UCSD-AML1 (cell line): ENCODE measurements at regions not wholly inside any gene's neighbourhood (a gene's known extent, or its start where the extent isn't known, plus 50 kb on each side); places are given as distances from the start of the nearest gene placed in this dataset.

ENCODE experiments used
- DNase-seq: peaks from one replicate; lab custom pipeline; 2025; ENCODE audit not compliant: unreplicated experiment; lab: John Stamatoyannopoulos, UW

DNA sequence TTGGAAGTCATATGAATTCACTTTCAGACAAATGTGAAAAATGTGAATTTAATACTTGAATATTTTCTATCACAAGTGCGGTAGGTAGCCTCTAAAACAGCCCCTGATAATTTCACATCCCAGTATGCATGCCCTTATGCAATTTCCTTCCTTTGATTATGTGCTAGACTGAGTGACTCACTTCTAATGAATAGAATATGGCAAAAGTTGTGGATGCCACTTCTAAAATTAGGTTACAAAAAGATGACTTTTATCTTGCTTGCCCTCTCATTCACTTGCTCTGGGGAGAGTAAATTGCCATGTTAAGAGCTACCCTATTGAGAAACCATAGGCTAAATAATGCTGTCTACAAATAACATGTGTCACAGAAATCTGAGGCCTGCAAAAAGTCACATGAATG is 402.5 kb upstream of the PCDH9 start:
- no peak for DNase-seq

DNA sequence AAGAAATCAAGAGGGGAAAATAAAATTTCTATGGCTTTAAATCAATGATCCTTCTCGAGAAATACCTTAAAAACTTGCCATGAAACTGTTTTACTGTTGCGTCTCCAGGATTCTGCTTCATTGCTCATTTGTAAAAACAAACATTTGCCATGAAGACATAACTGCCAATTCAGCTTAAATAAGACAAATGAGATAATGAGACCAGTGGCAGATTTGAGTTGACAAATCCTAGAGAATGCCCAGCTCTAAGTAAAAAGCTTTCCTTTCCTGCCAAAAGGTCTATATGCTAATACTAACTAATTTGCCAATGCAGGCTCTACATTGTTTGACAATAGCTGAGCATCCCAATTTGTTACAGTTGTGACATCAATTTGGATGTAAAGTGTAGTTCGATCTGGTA is 400.5 kb upstream of the PCDH9 start:
- no peak for DNase-seq

DNA sequence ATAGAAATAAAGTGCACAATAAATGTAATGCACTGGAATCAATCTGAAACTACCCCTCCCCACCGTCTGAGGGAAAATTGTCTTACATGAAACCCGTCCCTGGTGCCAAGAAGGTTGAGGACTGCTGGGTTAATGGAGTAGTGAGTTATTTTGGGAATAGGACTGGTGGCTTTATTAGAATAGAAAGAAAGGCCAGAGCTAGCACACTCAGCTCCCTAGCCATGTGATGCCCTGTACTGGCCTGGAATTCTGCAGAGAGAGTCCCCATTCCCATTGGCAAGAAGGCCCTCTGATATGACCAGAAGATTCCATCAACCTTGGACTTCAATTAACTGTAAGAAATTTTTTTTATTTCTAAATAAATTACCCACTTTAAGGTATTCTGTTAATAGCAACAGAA is 393.5 kb upstream of the PCDH9 start:
- no peak for DNase-seq

DNA sequence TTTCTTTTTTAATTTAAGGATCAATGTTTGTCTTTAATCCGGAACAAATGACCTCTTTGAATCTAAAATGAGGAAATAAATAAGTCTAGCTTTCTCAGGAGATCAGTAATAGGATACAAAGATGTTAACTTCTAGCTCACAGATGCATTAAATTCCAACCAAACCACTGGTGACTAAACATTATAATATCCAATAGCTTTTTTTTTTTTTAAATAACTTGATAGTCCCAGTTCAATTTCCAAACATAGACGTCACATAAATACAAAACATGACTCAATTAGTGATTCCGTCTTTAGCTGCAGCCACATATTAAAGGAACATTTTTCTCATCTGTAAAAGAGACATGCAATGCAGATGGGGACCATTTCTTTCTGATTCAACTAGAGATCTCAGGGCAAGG is 390.5 kb upstream of the PCDH9 start:
- no peak for DNase-seq

DNA sequence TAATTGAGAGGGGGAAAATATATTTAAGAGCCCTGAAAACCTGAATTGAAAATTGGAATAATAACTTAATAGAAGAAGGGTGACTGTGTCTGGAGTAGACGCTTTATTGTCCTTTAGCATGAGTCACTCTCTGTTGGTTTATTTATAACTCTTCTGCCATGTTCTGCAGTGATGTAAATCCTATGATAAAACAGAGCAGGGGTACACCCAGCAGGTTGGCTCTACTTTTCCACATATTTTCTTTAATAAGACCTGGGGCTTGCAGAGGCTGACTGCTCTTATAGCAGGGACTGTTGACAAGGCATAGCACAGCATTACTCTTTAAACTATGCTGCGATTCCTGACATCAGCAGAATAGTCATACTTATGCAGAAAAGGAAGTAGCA is 389.9 kb upstream of the PCDH9 start:
- no peak for DNase-seq

DNA sequence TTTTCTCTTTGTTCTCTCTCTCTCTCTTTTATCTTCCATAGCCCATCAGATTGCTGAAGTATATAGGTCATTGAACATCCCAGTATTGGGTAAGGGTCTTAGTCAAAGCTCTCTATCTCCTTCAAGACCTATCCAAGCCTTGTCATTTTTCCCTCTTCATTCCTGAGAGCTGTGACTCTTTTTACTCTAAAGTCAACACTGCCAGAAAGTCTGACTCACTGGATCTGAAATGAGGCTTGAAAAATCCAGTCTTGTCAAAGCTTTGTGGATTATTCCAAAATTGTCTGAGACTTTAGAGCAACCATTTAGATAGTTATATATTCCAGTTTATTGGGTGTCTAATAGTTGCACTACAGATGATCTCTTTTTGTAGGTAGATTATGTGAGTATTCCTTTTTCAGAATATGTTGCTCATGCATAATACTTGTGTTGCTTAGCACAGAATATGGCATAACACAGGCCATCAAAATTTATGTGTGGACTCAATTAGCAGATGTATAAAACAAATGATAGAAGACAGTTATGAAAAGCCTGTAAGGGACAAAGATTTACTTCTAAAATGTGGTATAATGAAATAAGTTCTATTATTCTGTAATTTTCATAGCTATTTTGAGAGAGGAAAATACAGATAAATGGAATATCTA is 389.3 kb upstream of the PCDH9 start:
- DNase-seq: no peak

DNA sequence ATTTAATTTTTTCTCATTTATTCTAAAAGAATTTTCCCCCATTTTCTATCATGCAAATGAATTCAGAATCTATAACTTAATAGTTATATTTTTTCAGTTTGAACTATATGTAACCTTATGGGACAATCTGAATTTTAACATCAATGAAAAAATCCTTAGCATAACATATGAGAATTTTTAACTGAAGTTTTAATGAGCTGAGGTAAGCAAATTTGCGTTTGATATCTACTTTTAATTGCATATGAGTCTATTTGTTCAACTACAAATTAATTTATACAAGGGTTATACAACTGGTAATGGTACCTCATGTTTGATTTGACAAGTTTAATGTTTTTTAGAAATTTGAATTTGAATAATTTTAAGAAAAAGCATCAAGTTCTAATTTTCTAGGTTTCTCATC is 384.4 kb upstream of the PCDH9 start:
- DNase-seq: no peak

DNA sequence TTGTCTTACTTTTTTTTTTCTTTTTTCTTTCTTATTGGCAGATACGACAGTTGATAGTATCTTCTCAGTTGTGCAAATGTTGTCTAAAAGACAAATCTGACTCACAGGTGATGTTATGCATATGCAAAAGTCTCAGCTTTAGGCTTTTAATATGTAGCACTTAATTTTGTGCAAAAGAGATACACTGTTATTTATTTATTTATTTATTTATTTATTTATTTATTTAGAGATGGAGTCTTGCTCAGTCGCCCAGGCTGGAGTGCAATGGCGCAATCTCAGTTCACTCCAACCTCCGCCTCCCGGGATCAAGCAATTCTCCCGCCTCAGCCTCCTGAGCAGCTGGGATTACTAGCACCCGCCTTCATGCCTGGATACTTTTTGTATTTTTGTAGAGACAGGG is 383.9 kb upstream of the PCDH9 start:
- DNase-seq: no peak

DNA sequence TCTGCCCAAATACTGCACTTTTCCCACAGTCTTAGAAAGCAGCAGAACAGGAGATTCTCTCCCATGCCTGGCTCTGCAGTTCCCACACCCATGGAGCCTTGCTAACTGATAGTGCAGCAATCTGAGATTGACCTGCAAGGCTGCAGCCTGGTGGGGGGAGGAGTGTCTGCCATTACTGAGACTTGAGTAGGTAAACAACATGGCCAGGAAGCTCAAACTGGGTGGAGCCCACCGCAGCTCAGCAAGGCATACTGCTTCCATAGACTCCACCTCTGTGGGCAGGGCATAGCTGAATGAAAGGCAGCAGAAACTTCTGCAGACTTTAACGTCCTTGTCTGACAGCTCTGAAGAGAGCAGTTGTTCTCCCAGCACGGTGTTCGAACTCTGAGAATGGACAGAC is 358.5 kb upstream of the PCDH9 start:
- no peak for DNase-seq

DNA sequence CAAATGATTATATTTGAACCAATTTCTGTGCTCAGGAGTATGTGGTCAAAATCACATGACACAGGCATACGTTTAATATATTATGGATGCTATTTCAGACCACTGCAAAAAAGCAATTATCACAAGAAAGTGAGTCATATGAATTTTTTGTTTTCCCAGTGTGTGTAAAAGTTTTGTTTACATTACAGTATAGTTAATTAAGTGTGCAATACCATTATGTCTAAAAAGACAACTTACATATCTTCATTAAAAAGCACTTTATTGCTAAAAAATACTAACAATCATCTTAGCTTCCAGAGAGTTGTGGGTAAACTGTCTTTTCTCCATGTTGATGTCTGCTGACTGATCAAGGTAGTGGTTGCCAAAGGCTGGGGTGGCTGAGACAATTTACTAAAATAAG is 347.2 kb upstream of the PCDH9 start:
- no peak for DNase-seq

DNA sequence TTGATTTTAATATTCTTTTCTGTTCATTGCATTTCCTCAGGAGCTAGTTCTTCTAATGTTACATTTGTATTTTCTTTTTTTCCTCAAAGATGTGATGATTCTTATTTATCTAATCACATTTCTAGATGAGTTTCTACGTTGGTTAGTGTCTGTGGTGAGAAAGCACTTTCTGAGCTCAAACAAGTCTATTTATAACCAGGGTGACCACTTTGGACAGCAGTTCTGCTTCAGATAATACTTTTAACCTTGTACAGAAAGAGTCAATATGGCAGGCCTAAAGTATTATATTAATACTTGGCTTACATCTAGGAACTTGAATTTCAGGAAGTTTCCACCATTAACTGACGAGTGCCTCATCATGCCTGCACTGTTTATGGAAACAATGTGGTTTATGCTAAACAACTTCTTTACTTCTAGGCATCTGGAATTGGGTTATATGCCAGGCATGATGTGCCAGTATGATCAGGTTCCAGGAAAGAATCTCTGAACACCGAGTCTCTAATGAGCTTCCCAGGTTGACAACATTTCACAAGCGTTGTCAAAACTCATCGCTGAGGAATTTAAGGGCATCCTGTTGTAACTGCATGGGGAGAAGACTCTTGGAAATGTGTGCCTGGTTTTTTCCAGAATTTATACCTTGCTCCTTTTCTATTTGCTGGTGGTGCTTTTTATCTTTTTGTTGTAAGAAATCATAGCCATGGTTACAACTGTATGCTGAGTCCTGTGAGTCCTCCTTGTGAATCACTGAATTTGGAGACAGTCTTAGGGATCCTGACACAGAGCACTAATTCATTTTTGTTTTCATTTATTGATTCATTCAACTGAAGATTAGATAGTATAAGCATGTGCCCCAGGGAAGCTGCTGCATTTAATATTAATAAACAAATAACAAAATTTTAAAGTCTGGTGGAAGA is 344.4 kb upstream of the PCDH9 start:
- DNase-seq: no peak

DNA sequence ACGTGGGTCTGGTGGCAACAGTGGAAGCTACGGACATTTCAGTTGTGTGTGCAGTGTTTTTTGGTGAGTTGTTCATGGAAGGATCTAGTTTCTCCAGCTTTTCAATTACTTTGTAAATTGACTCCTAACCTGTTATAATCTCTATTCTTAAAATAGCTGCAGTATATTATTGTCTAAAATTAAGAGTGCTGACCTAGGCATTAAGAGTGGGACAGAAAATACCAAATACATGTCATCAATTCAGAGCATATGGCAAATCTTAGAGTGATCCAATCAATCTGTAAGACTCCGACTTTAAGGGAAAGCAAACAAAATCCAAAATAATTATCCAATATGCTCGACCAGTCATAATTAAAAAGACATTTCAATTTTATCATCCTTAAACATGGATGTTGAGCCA is 338.1 kb upstream of the PCDH9 start:
- no peak for DNase-seq

DNA sequence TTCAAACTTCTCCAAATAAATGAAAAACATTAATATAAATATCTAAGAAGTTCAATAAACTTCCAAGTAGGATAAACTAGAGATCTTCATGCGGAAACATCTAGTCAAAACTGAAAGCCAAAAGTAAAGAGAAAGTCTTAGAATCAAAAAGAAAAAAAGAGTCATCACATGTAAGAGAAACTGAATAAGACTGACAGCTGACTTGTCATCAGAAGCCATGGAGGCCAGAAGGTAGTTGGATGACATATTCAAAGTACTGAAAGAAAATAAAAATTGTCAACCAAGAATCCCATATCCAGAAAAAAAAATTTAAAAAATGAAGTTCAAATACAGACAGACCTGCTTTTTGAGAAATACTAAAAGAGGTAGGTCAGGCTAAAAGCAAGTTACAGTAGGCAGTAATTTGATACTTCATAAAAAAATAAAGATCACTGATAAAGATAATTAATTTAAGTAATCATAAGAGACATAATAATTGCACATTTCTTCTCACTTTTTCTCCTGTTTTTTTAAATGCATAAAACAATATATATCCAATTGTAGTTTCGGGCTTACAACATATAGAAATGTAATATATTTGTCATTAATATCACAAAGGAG is 327.6 kb upstream of the PCDH9 start:
- DNase-seq: no peak

DNA sequence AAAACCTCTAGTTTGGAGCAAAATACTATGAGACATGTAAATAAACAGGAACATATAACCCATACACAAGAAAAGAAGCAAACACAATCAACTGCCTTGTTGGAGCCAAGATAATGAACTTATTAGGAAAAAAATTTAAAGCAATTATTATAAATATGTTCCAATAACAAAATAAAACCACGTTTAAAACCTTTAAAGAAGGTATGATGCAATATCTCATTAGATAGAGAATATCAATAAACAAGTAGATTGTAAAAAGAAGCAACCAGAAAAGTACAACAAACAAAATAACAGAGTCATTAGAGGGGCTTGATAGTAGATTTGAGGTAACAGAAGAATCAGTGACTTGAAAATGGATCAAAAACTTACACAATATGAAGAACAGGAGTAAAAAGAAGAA is 327.0 kb upstream of the PCDH9 start:
- no peak for DNase-seq

DNA sequence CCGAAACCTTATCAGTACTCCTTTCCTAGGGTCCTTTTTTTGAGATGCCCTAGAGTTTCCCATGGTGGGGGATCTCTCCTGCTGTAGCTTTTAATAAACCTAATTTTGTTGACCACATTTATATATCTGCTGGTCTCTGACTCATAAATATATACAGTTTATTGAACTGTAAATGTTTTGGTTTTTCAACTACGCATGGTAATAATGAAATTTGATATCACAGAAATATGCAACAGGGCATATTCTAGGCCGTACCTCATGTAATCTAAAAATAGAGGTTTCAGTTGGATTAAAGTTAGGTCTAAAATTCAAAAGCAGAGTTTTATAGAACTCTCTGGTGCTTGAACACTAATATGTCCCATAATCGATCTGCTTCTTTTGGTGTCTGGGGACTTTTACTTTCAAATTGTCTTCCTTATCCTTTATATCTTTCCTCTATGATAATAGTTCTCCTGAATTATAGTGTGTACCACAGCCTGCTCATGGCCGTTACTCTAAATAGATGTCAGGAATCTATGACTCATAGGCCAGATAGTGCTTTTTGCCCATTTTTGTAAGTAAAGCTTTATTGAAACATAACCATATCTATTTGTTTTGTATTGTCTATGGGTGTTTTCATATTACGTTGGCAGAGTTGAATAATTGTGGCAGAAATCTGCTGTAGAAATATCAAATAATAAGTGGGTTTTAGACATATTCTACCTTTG is 324.8 kb upstream of the PCDH9 start:
- no peak for DNase-seq

DNA sequence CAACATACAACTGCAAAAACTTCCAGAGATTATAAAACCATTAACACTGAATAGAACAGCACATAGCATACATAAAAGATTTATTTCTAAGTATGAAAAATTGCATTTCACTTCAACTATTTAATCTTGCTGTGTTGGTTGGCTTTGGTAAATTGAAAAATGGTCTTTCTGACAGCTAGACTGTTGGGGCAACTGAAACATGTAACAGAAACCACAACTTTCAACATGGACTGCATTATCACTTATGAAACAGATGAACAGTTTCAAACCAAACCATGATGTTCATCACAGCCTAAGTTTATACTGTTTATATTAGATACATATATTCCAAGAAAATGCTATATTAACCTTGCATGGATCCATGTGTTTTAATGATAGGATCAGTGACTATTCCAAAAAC is 324.1 kb upstream of the PCDH9 start:
- no peak for DNase-seq

DNA sequence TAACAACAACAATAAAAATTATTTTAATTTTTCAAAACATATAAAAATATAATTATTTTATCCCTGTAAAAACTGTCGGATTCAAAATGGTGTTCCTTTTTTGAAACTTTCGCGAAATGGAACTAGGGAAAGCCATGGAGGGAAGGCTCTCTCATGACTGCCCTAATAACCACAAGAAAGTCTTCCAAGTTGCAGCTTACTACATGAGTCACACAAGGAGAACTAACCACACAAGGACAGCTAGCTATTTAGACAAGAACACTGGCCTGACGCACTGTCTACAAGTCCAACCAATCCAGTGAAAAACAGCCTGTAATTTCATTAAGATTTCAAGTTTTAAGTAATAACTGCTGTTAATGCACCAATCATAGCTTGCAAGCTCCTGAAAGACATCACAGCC is 319.2 kb upstream of the PCDH9 start:
- DNase-seq: no peak

DNA sequence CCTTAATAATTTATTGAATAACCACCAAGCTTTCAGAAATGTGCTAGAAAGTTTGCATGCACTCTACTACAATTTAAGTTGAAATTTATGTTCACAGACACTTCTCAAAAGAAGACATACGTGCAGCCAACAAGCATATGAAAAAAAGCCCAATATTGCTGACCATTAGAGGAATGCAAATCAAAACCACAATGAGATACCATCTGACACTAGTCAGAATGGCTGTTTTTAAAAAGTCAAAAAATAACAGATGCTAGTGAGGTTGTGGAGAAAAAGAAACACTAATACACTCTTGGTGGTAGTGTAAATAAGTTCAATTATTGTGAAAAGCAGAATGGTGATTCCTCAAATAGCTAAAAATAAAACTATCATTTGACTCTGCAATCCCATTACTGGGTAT is 308.8 kb upstream of the PCDH9 start:
- no peak for DNase-seq

DNA sequence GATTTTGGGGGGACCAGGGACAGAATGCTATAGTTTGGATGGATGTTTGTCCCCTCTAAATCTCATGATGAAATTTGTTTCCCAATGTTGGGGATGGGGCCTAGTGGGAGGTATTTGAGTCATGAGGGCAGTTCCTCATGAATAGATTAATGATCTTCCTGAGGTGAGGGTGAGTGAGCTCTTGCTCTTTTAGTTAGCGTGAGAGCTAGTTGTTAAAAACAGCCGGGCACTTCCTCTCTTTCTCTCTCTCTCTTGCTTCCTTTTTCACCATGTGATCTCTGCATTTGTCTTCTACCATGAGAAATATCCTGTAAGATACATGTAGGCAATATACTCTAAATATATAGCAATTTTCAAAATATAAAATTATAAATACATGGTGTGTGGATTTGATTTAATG is 290.8 kb upstream of the PCDH9 start:
- DNase-seq: no peak

DNA sequence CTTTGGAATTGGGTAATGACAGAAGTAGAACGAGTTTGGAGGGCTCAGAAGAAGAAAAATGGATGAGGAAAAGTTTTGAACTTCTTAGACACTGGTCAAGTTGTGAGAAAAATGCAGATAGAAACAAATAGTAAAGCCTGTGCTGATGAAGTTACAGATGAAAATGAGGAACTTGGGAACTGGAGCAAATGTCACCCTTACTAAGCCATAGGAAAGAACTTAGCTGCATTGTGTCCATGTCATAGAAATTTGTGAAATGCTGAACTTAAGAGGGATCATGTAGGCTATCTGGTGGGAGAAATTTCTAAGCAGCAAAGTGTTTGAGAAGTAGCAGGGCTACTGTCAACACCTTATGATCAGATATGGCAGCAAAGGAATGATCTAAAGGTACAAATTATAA is 289.2 kb upstream of the PCDH9 start:
- no peak for DNase-seq

DNA sequence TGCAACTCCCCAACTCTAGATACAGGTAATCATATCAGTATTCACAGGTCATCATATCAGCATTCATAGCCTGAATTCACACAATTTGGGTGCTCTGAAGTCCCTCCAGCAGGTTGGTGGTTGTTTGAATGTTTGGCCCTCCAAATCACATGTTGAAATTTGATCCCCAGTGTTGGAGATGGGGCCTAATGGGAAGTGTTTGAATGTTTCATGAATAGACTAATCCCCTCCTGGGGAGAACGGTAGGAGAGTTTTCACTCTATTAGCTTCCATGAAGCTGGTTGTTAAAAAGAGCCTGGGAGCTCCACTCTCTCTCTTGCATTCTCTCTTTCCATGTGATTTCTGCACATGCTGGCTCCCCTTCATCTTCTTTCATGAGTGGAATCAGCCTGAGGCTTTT is 288.6 kb upstream of the PCDH9 start:
- no peak for DNase-seq

DNA sequence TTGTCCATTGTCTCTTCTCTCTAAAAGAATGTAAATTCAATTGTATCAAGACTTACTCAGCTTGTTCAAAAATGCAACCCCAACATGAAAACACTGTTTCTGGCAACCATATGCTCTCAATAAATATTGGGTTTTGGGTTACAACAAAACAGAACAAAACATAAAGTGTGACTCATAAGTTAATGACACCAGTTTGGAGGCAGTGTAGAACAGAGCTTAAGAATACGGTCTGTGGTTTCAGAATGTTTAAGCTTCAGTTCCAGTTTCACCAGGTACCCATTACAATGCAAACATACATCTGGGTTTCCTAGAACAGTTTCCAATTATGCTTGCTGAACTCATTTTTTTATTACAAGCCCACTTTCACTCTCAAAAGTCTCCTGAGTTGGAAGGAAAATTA is 285.8 kb upstream of the PCDH9 start:
- DNase-seq: no peak
